PC-3 (cell line): ENCODE measurements at regions not wholly inside any gene's neighbourhood (a gene's known extent, or its start where the extent isn't known, plus 50 kb on each side); places are given as distances from the start of the nearest gene placed in this dataset.

Experiments
- EZH2 ChIP-seq: fragments of 300-600 bp; sonication (generic); IDR thresholded peaks from one replicate; pipeline ENCODE4 v1.6.1; 2017; ENCODE audit warnings: antibody characterized with exemption, mild to moderate bottlenecking, low read length; ENCODE audit not compliant: unreplicated experiment
- EZH2phosphoT487 ChIP-seq: fragments of 300-600 bp; sonication (generic); IDR thresholded peaks from 2 replicates; pipeline ENCODE4 v1.6.1; 2018; ENCODE audit warnings: mild to moderate bottlenecking, antibody characterized with exemption, low read length, borderline replicate concordance
- TF ChIP-seq, protein P1 (sequence below): fragments of 300-600 bp; sonication (generic); conservative IDR thresholded peaks from 2 replicates; pipeline ENCODE4 v1.5.1; 2017; ENCODE audit warnings: antibody characterized with exemption, low read depth, mild to moderate bottlenecking, low read length

DNA sequence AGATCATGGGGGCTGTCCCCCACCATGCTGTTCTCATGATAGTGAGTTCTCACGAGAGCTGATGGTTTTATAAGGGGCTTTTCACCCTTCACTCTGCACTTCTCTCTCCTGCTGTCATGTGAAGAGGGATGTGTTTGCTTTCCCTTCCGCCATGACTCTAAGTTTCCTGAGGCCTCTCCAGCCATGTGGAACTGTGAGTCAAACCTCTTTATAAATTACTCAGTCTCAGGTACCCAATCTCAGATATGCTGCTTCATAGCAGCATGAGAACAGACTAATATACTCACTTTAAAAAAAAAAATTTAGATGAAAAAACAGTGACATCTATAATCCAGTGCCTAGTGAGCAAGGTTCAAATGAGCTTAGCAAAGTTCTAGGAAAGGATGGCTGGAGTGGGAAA lies 135.1 kb upstream of the RAB4A start:
- TF ChIP-seq EZH2phosphoT487 (no peak), EZH2 (no peak)
- TF ChIP-seq, protein P1, sequence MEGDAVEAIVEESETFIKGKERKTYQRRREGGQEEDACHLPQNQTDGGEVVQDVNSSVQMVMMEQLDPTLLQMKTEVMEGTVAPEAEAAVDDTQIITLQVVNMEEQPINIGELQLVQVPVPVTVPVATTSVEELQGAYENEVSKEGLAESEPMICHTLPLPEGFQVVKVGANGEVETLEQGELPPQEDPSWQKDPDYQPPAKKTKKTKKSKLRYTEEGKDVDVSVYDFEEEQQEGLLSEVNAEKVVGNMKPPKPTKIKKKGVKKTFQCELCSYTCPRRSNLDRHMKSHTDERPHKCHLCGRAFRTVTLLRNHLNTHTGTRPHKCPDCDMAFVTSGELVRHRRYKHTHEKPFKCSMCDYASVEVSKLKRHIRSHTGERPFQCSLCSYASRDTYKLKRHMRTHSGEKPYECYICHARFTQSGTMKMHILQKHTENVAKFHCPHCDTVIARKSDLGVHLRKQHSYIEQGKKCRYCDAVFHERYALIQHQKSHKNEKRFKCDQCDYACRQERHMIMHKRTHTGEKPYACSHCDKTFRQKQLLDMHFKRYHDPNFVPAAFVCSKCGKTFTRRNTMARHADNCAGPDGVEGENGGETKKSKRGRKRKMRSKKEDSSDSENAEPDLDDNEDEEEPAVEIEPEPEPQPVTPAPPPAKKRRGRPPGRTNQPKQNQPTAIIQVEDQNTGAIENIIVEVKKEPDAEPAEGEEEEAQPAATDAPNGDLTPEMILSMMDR: no peak
